A549 (cell line): ENCODE measurements at regions not wholly inside any gene's neighbourhood (a gene's known extent, or its start where the extent isn't known, plus 50 kb on each side); places are given as distances from the start of the nearest gene placed in this dataset.

ENCODE experiments used
- ATAC-seq, 2 experiments: fragments of 200-7000 bp in 1 of 2; fragments of >200 bp in 1 of 2; cut with Nextera tagmentation in 1 of 2; cut with Tn5 transposase in 1 of 2; 3 replicates each; pipeline versions ENCODE4 v1.8.0 to v1.9.1; 2018 to 2020; ENCODE audit warnings: mild to moderate bottlenecking in 1 of 2, moderate library complexity in 1 of 2
- CTCF ChIA-PET: fragments of 300-600 bp; sonication (Branson Sonifier 250); formaldehyde crosslinking; extraction: SDS; loops from one replicate; lab custom pipeline; 2021; ENCODE audit warnings: antibody characterized with exemption, inconsistent platforms; lab: Yijun Ruan, JAX
- POLR2A ChIA-PET: fragments of 350-600 bp; formaldehyde crosslinking; extraction: SDS; loops from one replicate; lab custom pipeline; 2021; ENCODE audit warnings: antibody characterized with exemption, inconsistent platforms; lab: Yijun Ruan, JAX
- DNase-seq, 2 experiments: peaks; one replicate each; pipeline versions ENCODE4 v3.0.0 to v3.0.0-alpha.2; 2011 to 2016; ENCODE audit warnings: low read depth in 1 of 2, low spot score in 1 of 2
- FAIRE-seq: peaks from 2 replicates; lab custom pipeline; 2011; peaks lifted over from hg19 to GRCh38; lab: Jason Lieb, UNC
- H3K27ac ChIP-seq, 2 experiments: fragments of >200 bp; sonication (Bioruptor Twin); formaldehyde crosslinking; 3 replicates each; pipeline ENCODE4 v1.5.1; 2016 to 2017
- H3K4me1 ChIP-seq: fragments of >200 bp; sonication (Bioruptor Twin); formaldehyde crosslinking; 3 replicates; pipeline ENCODE4 v1.6.1; 2016
- H3K4me2 ChIP-seq: fragments of >200 bp; sonication (Bioruptor Twin); formaldehyde crosslinking; 3 replicates; pipeline ENCODE4 v1.6.1; 2016
- H3K4me3 ChIP-seq: fragments of >200 bp; sonication (Bioruptor Twin); formaldehyde crosslinking; 3 replicates; pipeline ENCODE4 v1.5.1; 2016
- H3K9me3 ChIP-seq: fragments of >200 bp; sonication (Bioruptor Twin); formaldehyde crosslinking; 3 replicates; pipeline ENCODE4 v1.6.1; 2016
- BHLHE40 ChIP-seq: IDR thresholded peaks from 2 replicates; pipeline ENCODE4 v1.6.1; 2012; ENCODE audit warnings: low read depth, low read length, inconsistent platforms
- CBX2 ChIP-seq: fragments of 200-600 bp; sonication (generic); IDR thresholded peaks from 2 replicates; pipeline ENCODE4 v1.6.1; 2016; ENCODE audit warnings: low read depth, mild to moderate bottlenecking, borderline replicate concordance
- CHD4 ChIP-seq: fragments of 200-600 bp; sonication (generic); IDR thresholded peaks from 2 replicates; pipeline ENCODE4 v1.6.1; 2016; ENCODE audit warnings: antibody characterized with exemption, mild to moderate bottlenecking, borderline replicate concordance
- CTCF ChIP-seq: fragments of >200 bp; sonication (Bioruptor Twin); formaldehyde crosslinking; IDR thresholded peaks from 3 replicates; pipeline ENCODE4 v1.5.1; 2016
- EP300 ChIP-seq, 2 experiments: fragments of >200 bp; sonication (Bioruptor Twin); formaldehyde crosslinking; IDR thresholded peaks; 2 replicates in 1 of 2; 3 replicates in 1 of 2; pipeline ENCODE4 v1.6.1; 2016 to 2017
- ESRRA ChIP-seq: fragments of 150-350 bp; IDR thresholded peaks from 2 replicates; pipeline ENCODE4 v1.6.1; 2014; ENCODE audit warnings: mild to moderate bottlenecking, low read length, borderline replicate concordance
- HMGXB4 ChIP-seq: fragments of 250-450 bp; sonication (Bioruptor Pico); IDR thresholded peaks from 2 replicates; pipeline ENCODE4 v1.5.0; 2021; ENCODE audit warnings: mild to moderate bottlenecking, moderate library complexity, borderline replicate concordance
- HOXB13 ChIP-seq: fragments of 250-450 bp; sonication (Bioruptor Pico); IDR thresholded peaks from 2 replicates; pipeline ENCODE4 v1.5.0; 2020; ENCODE audit warnings: low read depth, mild to moderate bottlenecking, moderate library complexity
- JUN ChIP-seq, 2 experiments: fragments of >200 bp; sonication (Bioruptor Twin); formaldehyde crosslinking; IDR thresholded peaks; 2 replicates in 1 of 2; 3 replicates in 1 of 2; pipeline ENCODE4 v1.6.1; 2016 to 2017
- KDM1A ChIP-seq: fragments of 200-600 bp; sonication (generic); IDR thresholded peaks from 2 replicates; pipeline ENCODE4 v1.6.1; 2016; ENCODE audit warnings: low read depth, mild to moderate bottlenecking
- MAFK ChIP-seq: fragments of 450-650 bp; IDR thresholded peaks from 2 replicates; pipeline ENCODE4 v1.6.1; 2014; ENCODE audit not compliant: partially characterized antibody
- MAZ ChIP-seq: fragments of 150-350 bp; IDR thresholded peaks from 2 replicates; pipeline ENCODE4 v1.6.1; 2014; ENCODE audit warnings: antibody characterized with exemption, low read depth, low read length, borderline replicate concordance
- MYC ChIP-seq: IDR thresholded peaks from 2 replicates; pipeline ENCODE4 v1.6.1; 2012; ENCODE audit warnings: mild to moderate bottlenecking, inconsistent platforms, low read length, improper control_type of control experiment, borderline replicate concordance
- NPAS2 ChIP-seq: fragments of 250-450 bp; sonication (Bioruptor Pico); IDR thresholded peaks from 2 replicates; pipeline ENCODE4 v1.8.0; 2022; ENCODE audit warnings: mild to moderate bottlenecking, moderate library complexity, borderline replicate concordance
- PHF8 ChIP-seq: fragments of 200-600 bp; sonication (generic); IDR thresholded peaks from 2 replicates; pipeline ENCODE4 v1.6.1; 2016; ENCODE audit warnings: low read depth, mild to moderate bottlenecking, antibody characterized with exemption, moderate library complexity, borderline replicate concordance
- REST ChIP-seq: fragments of 200-600 bp; sonication (generic); IDR thresholded peaks from 2 replicates; pipeline ENCODE4 v1.6.1; 2016; ENCODE audit warnings: antibody characterized with exemption, mild to moderate bottlenecking, moderate library complexity
- SMC3 ChIP-seq: fragments of >200 bp; sonication (Bioruptor Twin); formaldehyde crosslinking; IDR thresholded peaks from 3 replicates; pipeline ENCODE4 v1.6.1; 2018; ENCODE audit warnings: inconsistent platforms
- TP53 ChIP-seq: fragments of 250-450 bp; sonication (Bioruptor Pico); IDR thresholded peaks from 2 replicates; pipeline ENCODE4 v1.5.0; 2021; ENCODE audit warnings: mild to moderate bottlenecking, moderate library complexity
- ZC3H11A ChIP-seq: fragments of 450-650 bp; IDR thresholded peaks from 2 replicates; pipeline ENCODE4 v1.6.1; 2014; ENCODE audit warnings: antibody characterized with exemption, mild to moderate bottlenecking
- ZFP36 ChIP-seq: fragments of 450-650 bp; IDR thresholded peaks from 2 replicates; pipeline ENCODE4 v1.6.1; 2014; ENCODE audit warnings: borderline replicate concordance; ENCODE audit not compliant: partially characterized antibody
- ZNF302 ChIP-seq: fragments of 250-450 bp; sonication (Bioruptor Pico); IDR thresholded peaks from 2 replicates; pipeline ENCODE4 v1.9.0; 2021; ENCODE audit warnings: inconsistent platforms, mild to moderate bottlenecking, moderate library complexity
- WGBS: methylation state at CpG from one replicate; pipeline ENCODE4 v1.1.6; 2017; ENCODE audit errors: missing lambda C conversion rate; 5-methylcytosine and 5-hydroxymethylcytosine counted together

- TF ChIP-seq MAFK (peak; percentile 56), ZC3H11A (no peak)
- no peak for ATAC-seq
- ChIA-PET CTCF (interaction anchor here (0.6 to 1.7 kb wide), 5 partner anchors 15 to 577 kb away, joined by 3 to 4 read pairs (median 3); no protein-coding TSS in a partner anchor), POLR2A (no interaction called here)
- no peak for DNase-seq
- no peak overlapping the region for H3K4me3 ChIP-seq
- H3K4me1 ChIP-seq, result peaks cover 12% of the 10 kb centered on the region
- no peak for FAIRE-seq
- no peaks in the 10 kb centered on the region for H3K9me3 ChIP-seq
- H3K4me2 ChIP-seq, result no peak overlapping the region
- no peak overlapping the region for H3K27ac ChIP-seq
- 64% methylated on average over 2 of the region's 2 CpGs for WGBS
These were observed 68.6 kb upstream of the NFIL3 start for GRCh38 chr9:91492237-91492636.

- ATAC-seq, result no peak
- ChIA-PET POLR2A (no interaction called here), CTCF (interaction anchor here (0.6 to 1.7 kb wide), 7 partner anchors 16 to 576 kb away, joined by 3 to 4 read pairs (median 3); no protein-coding TSS in a partner anchor)
- H3K27ac ChIP-seq, result no peak overlapping the region
- peaks cover 12% of the 10 kb centered on the region for H3K4me1 ChIP-seq
- no peaks in the 10 kb centered on the region for H3K9me3 ChIP-seq
- no peak for TF ChIP-seq NPAS2
- no peak for TF ChIP-seq REST
- no peak for TF ChIP-seq ZC3H11A
- no peak for TF ChIP-seq TP53
- TF ChIP-seq CHD4, result no peak
- TF ChIP-seq EP300 (IDR thresholded peaks at IDR 0.05), result no peak
- TF ChIP-seq KDM1A, result no peak
- TF ChIP-seq MAZ, result no peak
- no peak for DNase-seq
- WGBS, result 50% methylated on average over 9 of the region's 9 CpGs
- FAIRE-seq, result no peak
- H3K4me3 ChIP-seq, result no peak overlapping the region
- H3K4me2 ChIP-seq, result no peak overlapping the region
These were observed 68.0 kb upstream of the NFIL3 start for GRCh38 chr9:91491624-91492023.

- ChIA-PET POLR2A (no interaction called here), CTCF (interaction anchor here (0.8 to 1.3 kb wide), 2 partner anchors 11 to 574 kb away, joined by 3 read pairs; no protein-coding TSS in a partner anchor)
- 50% methylated on average over 5 of the region's 5 CpGs for WGBS
- FAIRE-seq (no peak), DNase-seq (no peak), ATAC-seq (no peak)
- Histone ChIP-seq H3K4me3 (no peak overlapping the region), H3K27ac (no peak overlapping the region), H3K9me3 (no peaks in the 10 kb centered on the region), H3K4me1 (no peaks in the 10 kb centered on the region), H3K4me2 (no peak overlapping the region)
- TF ChIP-seq SMC3 (no peak), NPAS2 (no peak), ZFP36 (no peak), ESRRA (no peak), HOXB13 (no peak), MYC (no peak), CBX2 (no peak), PHF8 (no peak), ZNF302 (no peak), MAZ (no peak), REST (no peak), HMGXB4 (CRISPR knock-in tag) (no peak), BHLHE40 (no peak), JUN (IDR thresholded peaks at IDR 0.05) (no peak), CTCF (no peak)
These were observed 65.8 kb upstream of the NFIL3 start for GRCh38 chr9:91489361-91489899.
